ENCODE measurements at regions not wholly inside any gene's neighbourhood (a gene's known extent, or its start where the extent isn't known, plus 50 kb on each side); places are given as distances from the start of the nearest gene placed in this dataset.
"Not testable (repeated sequence)": the region's sequence is repeated elsewhere in the genome, so short reads cannot be mapped to it uniquely, and the experiment has no call there.

DNA sequence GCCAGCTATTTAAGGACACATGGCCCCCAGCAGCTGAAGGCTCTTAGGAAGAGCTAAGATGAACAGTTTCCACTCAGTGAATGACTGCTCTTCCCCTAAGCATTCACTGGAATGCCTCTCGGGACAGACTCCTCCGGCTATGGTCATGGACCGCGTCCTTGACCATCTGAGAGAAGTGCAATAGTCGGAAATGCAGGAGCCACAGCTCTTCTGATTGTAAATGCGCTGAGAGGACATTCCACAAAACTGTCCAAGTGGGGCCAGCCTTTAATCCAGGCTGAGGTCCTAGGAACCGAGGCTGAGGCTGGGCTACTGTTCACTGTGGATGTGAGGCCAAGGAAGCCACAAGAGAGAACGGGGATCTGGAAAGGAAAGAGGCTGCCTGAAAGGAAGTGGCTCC, 162.0 kb upstream of the TMEM72 start:
- no peak for FAIRE-seq
- DNase-seq (ENCODE audit: insufficient read length, low spot score), result no peak
- TF ChIP-seq POU2F2 (IDR thresholded peaks at IDR 0.05; ENCODE audit: low read depth, low read length) (no peak), POLR2A (IDR thresholded peaks at IDR 0.05; ENCODE audit: low read depth, low read length) (no peak), TAF1 (IDR thresholded peaks at IDR 0.05; ENCODE audit: low read depth, low read length) (no peak), POLR2AphosphoS5 (IDR thresholded peaks at IDR 0.05; ENCODE audit: low read depth, low read length) (no peak), PAX5 (IDR thresholded peaks at IDR 0.05; ENCODE audit: insufficient read depth, low read length, severe bottlenecking) (no peak), SPI1 (IDR thresholded peaks at IDR 0.05; ENCODE audit: low read depth, low read length) (no peak)

DNA sequence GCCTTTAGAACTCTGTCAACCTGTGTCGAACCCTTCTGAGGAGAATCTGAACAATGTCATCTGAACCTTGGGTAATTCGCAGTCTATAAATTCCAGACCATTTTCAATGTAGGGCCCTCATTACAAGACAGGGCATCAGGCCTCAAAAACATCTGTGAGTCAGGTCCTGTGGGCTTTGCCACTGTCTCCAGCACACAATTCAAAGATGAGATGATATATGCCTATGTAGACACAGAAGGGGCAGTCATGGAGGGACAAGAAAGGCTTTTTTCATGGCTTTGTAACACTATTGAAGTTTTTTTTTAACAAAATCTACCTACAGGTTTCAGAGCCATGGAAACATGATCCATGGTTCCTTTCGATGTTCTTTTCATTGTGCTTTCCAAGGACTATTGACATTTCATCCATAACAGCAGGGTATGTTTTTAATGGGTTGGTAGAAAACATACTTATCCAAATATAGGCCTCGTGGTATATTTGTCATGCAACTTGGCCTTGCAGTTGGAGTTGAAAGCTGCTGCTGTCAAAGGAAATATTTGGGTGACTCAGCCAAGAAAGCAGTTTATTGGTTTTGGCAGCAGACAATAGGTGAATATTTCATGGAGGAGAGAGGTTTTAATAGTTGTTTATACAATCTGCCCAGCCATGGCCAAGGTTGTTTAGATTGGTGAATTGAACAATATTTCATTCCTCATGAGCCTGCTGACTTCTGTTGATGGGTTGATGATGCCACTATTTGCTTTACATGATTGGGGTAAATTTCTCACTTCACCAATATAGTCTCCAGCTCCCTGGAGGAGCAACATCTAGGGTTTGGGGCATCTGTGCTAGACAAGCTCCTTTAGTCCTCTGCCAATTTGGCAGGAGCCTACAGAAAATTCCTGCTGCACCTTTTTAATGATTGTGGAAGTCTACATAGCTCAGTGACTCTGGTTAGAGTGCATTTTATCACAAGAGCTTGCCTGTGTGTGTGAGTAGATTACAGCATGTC, 158.4 kb upstream of the TMEM72 start:
- no peak for DNase-seq (ENCODE audit: insufficient read length, low spot score)
- no peak for FAIRE-seq
- TF ChIP-seq POLR2AphosphoS5 (IDR thresholded peaks at IDR 0.05; ENCODE audit: low read depth, low read length), result no peak
- no peak for TF ChIP-seq TAF1 (IDR thresholded peaks at IDR 0.05; ENCODE audit: low read depth, low read length)
- no peak for TF ChIP-seq POLR2A (IDR thresholded peaks at IDR 0.05; ENCODE audit: low read depth, low read length)
- no peak for TF ChIP-seq PAX5 (IDR thresholded peaks at IDR 0.05; ENCODE audit: insufficient read depth, low read length, severe bottlenecking)
- TF ChIP-seq SPI1 (IDR thresholded peaks at IDR 0.05; ENCODE audit: low read depth, low read length), result no peak
- no peak for TF ChIP-seq POU2F2 (IDR thresholded peaks at IDR 0.05; ENCODE audit: low read depth, low read length)

DNA sequence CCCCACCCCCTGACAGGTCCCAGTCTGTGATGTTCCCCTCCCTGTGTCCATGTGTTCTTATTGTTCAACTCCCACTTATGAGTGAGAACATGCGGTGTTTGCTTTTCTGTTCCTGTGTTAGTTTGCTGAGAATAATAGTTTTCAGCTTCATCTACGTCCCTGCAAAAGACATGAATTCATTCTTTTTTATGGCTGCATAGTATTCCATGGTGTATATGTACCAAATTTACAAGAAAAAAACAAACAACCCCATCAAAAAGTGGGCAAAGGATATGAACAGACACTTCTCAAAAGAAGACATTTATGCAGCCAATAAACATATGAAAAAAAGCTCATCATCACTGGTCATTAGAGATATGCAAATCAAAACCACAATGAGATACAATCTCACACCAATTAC, 156.8 kb upstream of the TMEM72 start:
- FAIRE-seq; DNase-seq (ENCODE audit: insufficient read length, low spot score): not testable (repeated sequence)

DNA sequence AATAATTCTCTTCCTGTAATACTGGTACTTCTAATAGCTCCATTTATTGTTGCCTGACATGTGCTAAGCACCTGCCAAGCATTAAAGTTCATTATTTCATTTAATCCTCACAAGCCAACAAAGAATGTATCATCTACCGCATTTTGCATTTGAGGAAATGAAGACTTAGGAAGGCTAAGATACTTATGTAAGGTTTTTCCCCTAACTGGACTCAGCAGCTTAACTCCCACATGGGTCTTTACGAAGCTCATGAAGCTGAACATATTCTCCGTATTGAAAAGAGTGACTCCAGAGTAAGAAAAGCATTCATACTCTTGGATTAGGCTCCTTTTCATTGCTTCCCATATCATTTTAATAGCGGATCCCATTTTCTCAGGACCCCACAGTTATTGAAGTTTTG, 155.7 kb upstream of the TMEM72 start:
- DNase-seq (ENCODE audit: insufficient read length, low spot score), result no peak
- TF ChIP-seq SPI1 (IDR thresholded peaks at IDR 0.05; ENCODE audit: low read depth, low read length) (no peak), TAF1 (IDR thresholded peaks at IDR 0.05; ENCODE audit: low read depth, low read length) (no peak), POU2F2 (IDR thresholded peaks at IDR 0.05; ENCODE audit: low read depth, low read length) (no peak), POLR2A (IDR thresholded peaks at IDR 0.05; ENCODE audit: low read depth, low read length) (no peak), PAX5 (IDR thresholded peaks at IDR 0.05; ENCODE audit: insufficient read depth, low read length, severe bottlenecking) (no peak), POLR2AphosphoS5 (IDR thresholded peaks at IDR 0.05; ENCODE audit: low read depth, low read length) (no peak)
- FAIRE-seq, result no peak

DNA sequence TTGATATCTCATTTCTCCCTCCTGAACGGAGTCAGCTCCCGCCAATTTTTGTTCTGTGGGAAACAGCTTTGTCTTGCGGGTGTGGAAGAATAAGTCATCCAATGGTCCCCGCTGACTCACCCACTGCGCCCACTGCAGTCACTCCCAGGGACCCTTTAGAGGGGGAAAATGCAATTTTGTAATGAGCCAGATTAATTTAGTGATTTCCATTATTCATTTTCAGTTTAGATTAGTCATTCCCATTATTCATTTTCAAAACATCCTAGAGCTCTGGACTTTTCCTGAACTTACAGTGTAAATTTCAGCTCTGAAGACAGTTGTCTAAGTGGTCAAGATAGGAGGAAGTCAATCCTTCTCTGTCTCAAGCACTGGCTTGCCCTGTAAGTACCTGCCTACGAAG, 154.9 kb upstream of the TMEM72 start:
- DNase-seq (ENCODE audit: insufficient read length, low spot score), result no peak
- no peak for FAIRE-seq
- TF ChIP-seq POU2F2 (IDR thresholded peaks at IDR 0.05; ENCODE audit: low read depth, low read length), result no peak
- TF ChIP-seq SPI1 (IDR thresholded peaks at IDR 0.05; ENCODE audit: low read depth, low read length), result no peak

DNA sequence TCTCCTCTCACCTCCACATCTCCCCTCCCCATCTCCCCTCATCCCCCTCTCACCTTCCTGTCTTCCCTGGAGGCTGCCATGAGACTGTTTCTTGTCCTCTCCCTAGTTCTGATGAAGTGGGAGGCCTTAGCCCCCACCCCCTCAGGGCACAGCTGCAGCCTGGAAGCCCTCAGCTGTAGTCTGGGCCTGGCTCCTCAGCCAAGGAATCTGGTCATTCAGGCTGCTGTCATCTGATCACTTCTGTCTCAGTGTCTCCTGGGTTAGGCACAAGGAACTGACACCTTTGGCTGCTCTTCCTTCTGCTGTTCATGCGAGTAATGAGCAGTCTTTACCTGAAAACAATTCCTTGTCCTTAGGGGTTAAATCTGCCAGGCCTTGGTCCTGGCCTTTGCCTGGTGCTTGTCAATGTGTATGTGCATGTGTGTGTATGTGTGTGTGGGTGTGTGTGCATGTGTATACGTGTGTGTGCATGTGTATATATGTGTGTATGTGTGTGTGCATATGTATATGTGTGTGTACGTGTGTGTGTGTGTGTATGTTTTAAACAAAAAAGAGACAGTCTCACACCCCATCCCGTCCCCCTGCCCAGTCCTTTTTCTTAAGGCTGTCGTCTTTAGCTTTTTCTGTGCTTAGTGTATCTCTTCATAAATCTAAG, 153.5 kb upstream of the TMEM72 start:
- TF ChIP-seq TAF1 (IDR thresholded peaks at IDR 0.05; ENCODE audit: low read depth, low read length) (no peak), POU2F2 (IDR thresholded peaks at IDR 0.05; ENCODE audit: low read depth, low read length) (no peak), SPI1 (IDR thresholded peaks at IDR 0.05; ENCODE audit: low read depth, low read length) (no peak), PAX5 (IDR thresholded peaks at IDR 0.05; ENCODE audit: insufficient read depth, low read length, severe bottlenecking) (no peak), POLR2A (IDR thresholded peaks at IDR 0.05; ENCODE audit: low read depth, low read length) (no peak), POLR2AphosphoS5 (IDR thresholded peaks at IDR 0.05; ENCODE audit: low read depth, low read length) (no peak)
- FAIRE-seq (no peak), DNase-seq (ENCODE audit: insufficient read length, low spot score) (no peak)

DNA sequence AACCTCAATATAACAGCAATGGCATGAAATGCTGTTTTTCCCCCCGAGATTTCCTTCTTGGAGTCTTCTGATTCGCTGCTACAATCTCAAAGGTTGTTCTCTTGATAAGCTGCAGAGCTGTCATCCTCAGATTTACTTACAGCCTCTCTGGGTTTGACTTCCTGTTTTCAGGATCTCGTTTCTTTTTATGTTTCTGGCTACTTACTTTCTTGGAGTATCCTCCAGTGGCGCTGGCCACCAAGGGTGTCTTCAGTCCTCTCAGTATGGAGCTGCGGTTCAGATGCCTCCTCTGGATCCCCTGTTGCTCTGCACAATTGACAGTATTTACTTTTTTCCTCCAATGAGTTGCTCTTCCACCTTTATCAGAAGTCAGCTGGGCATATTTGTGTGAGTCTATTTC, 152.0 kb upstream of the TMEM72 start:
- no peak for DNase-seq (ENCODE audit: insufficient read length, low spot score)
- TF ChIP-seq POU2F2 (IDR thresholded peaks at IDR 0.05; ENCODE audit: low read depth, low read length) (no peak), TAF1 (IDR thresholded peaks at IDR 0.05; ENCODE audit: low read depth, low read length) (no peak), PAX5 (IDR thresholded peaks at IDR 0.05; ENCODE audit: insufficient read depth, low read length, severe bottlenecking) (no peak), POLR2A (IDR thresholded peaks at IDR 0.05; ENCODE audit: low read depth, low read length) (no peak), POLR2AphosphoS5 (IDR thresholded peaks at IDR 0.05; ENCODE audit: low read depth, low read length) (no peak), SPI1 (IDR thresholded peaks at IDR 0.05; ENCODE audit: low read depth, low read length) (no peak)
- FAIRE-seq, result no peak

DNA sequence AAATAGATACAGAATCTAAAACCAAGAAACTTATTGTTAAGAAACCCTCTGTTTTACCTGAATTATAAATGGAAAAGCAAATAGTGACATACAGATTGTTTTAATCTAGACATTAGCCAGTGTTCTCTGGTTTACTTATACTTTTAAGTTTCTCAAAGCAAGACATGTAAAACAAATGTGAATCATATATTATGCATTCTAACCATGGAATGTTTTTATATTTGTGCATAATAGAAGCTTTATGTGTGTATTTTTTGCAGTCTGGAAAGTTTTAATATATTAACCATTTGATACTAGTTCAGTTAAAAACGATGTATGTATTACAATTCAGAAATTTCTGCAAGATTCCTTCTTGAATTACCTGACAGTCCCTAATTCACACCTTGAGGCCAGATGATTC, 150.6 kb upstream of the TMEM72 start:
- no peak for TF ChIP-seq POU2F2 (IDR thresholded peaks at IDR 0.05; ENCODE audit: low read depth, low read length)
- TF ChIP-seq POLR2A (IDR thresholded peaks at IDR 0.05; ENCODE audit: low read depth, low read length), result no peak
- TF ChIP-seq SPI1 (IDR thresholded peaks at IDR 0.05; ENCODE audit: low read depth, low read length), result no peak
- no peak for TF ChIP-seq TAF1 (IDR thresholded peaks at IDR 0.05; ENCODE audit: low read depth, low read length)
- TF ChIP-seq PAX5 (IDR thresholded peaks at IDR 0.05; ENCODE audit: insufficient read depth, low read length, severe bottlenecking), result no peak
- TF ChIP-seq POLR2AphosphoS5 (IDR thresholded peaks at IDR 0.05; ENCODE audit: low read depth, low read length), result no peak
- no peak for DNase-seq (ENCODE audit: insufficient read length, low spot score)
- no peak for FAIRE-seq

DNA sequence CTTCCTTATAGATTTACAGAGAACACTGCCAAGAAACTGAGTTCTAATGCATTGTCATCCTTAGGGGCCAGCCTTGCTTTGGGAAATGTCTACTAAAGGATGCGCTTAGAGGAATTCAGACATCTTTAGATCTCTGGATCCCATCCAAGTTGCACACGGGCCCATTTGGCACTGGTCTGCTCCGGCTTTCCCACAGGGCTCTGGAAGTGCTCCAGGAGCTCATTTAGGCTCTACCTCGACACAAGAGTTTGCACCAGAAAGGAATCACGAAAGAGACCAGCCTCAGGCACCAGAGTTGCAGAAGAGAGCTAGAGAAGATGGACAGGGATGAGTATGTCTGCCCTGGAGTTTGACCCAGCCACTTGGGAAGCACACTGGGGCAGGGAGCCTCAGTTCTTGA, 150.1 kb upstream of the TMEM72 start:
- FAIRE-seq, result no peak

More for the DNA sequence above, 150.1 kb upstream of the TMEM72 start:
- no peak for TF ChIP-seq TAF1 (IDR thresholded peaks at IDR 0.05; ENCODE audit: low read depth, low read length)
- no peak for TF ChIP-seq PAX5 (IDR thresholded peaks at IDR 0.05; ENCODE audit: insufficient read depth, low read length, severe bottlenecking)
- TF ChIP-seq POLR2A (IDR thresholded peaks at IDR 0.05; ENCODE audit: low read depth, low read length), result no peak
- no peak for TF ChIP-seq SPI1 (IDR thresholded peaks at IDR 0.05; ENCODE audit: low read depth, low read length)
- TF ChIP-seq POU2F2 (IDR thresholded peaks at IDR 0.05; ENCODE audit: low read depth, low read length), result no peak
- TF ChIP-seq POLR2AphosphoS5 (IDR thresholded peaks at IDR 0.05; ENCODE audit: low read depth, low read length), result no peak
- DNase-seq (ENCODE audit: insufficient read length, low spot score), result no peak

Data from GM12891 (cell line).